OCI-LY7 (cell line): ENCODE measurements at regions not wholly inside any gene's neighbourhood (a gene's known extent, or its start where the extent isn't known, plus 50 kb on each side); places are given as distances from the start of the nearest gene placed in this dataset.

Experiments used
- EZH2phosphoT487 ChIP-seq: fragments of 200-600 bp; sonication (generic); IDR thresholded peaks from 2 replicates; pipeline ENCODE4 v1.6.1; 2018; ENCODE audit warnings: low read depth, borderline replicate concordance, mild to moderate bottlenecking, mixed run types, antibody characterized with exemption, low read length, moderate library complexity, mixed read lengths
- TF ChIP-seq, protein P1 (sequence below): fragments of 200-600 bp; sonication (generic); conservative IDR thresholded peaks from 2 replicates; pipeline ENCODE4 v1.5.1; 2014; ENCODE audit warnings: mild to moderate bottlenecking, antibody characterized with exemption, low read length, moderate library complexity, mixed read lengths

DNA sequence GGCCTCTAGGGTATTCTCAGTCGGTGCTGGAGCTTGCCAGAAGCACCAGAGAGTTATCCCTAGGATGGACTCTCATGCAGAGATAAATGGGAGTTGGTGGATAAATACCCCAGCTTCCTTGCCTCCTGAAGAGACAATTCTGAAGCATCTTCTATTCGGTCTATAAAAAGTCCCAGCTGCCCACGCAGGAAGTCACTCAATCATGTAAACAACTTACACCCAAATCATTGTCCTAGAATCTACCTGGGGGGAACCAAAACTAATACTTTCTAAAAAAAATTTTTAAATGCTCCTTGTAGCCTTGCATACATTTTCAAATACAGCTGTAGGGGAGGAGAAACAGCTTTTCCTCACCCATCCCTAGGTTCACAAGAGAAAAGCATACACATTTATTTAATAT lies 66.6 kb upstream of the ELAC2 start:
- TF ChIP-seq, protein P1, sequence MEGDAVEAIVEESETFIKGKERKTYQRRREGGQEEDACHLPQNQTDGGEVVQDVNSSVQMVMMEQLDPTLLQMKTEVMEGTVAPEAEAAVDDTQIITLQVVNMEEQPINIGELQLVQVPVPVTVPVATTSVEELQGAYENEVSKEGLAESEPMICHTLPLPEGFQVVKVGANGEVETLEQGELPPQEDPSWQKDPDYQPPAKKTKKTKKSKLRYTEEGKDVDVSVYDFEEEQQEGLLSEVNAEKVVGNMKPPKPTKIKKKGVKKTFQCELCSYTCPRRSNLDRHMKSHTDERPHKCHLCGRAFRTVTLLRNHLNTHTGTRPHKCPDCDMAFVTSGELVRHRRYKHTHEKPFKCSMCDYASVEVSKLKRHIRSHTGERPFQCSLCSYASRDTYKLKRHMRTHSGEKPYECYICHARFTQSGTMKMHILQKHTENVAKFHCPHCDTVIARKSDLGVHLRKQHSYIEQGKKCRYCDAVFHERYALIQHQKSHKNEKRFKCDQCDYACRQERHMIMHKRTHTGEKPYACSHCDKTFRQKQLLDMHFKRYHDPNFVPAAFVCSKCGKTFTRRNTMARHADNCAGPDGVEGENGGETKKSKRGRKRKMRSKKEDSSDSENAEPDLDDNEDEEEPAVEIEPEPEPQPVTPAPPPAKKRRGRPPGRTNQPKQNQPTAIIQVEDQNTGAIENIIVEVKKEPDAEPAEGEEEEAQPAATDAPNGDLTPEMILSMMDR, result no peak
- TF ChIP-seq EZH2phosphoT487, result no peak
